H1 (cell line): ENCODE measurements at regions not wholly inside any gene's neighbourhood (a gene's known extent, or its start where the extent isn't known, plus 50 kb on each side); places are given as distances from the start of the nearest gene placed in this dataset.

Source experiments
- CTCF ChIA-PET: fragments of 300-600 bp; sonication (Branson Sonifier 250); formaldehyde crosslinking; loops from one replicate; lab custom pipeline; 2021; ENCODE audit not compliant: partially characterized antibody; lab: Charles Lee
- POLR2A ChIA-PET: fragments of 300-600 bp; sonication (Branson Sonifier 250); formaldehyde crosslinking; loops from one replicate; lab custom pipeline; 2021; ENCODE audit warnings: inconsistent platforms; ENCODE audit not compliant: partially characterized antibody; lab: Charles Lee
- DNase-seq, 2 experiments: peaks; one replicate each; pipeline versions ENCODE4 v3.0.0 to v3.0.0-alpha.2; 2010 to 2022; ENCODE audit warnings: low spot score in 2 of 2, low read depth in 1 of 2, mixed read lengths in 1 of 2
- FAIRE-seq: peaks from 2 replicates; lab custom pipeline; 2011; peaks lifted over from hg19 to GRCh38; lab: Jason Lieb, UNC
- H2AFZ ChIP-seq: 2 replicates; pipeline ENCODE4 v1.8.1; 2012; ENCODE audit warnings: low read length, inconsistent platforms
- H2AK5ac ChIP-seq: 2 replicates; pipeline ENCODE4 v1.6.1; 2013; ENCODE audit warnings: low read depth, low read length
- H2BK120ac ChIP-seq: replicated peaks from 2 replicates; pipeline ENCODE3; 2013; ENCODE audit warnings: low read depth, low read length, inconsistent platforms
- H2BK12ac ChIP-seq: 2 replicates; pipeline ENCODE4 v1.6.1; 2013; ENCODE audit warnings: low read depth, low read length
- H2BK15ac ChIP-seq: 2 replicates; pipeline ENCODE4 v1.6.1; 2013; ENCODE audit warnings: low read length
- H2BK20ac ChIP-seq: 2 replicates; pipeline ENCODE4 v1.6.1; 2013; ENCODE audit warnings: low read length
- H2BK5ac ChIP-seq: 2 replicates; pipeline ENCODE4 v1.6.1; 2013; ENCODE audit warnings: low read depth, low read length
- H3K14ac ChIP-seq: 2 replicates; pipeline ENCODE4 v1.6.1; 2013; ENCODE audit warnings: inconsistent platforms; ENCODE audit not compliant: insufficient read length
- H3K18ac ChIP-seq: 2 replicates; pipeline ENCODE4 v1.6.1; 2013; ENCODE audit warnings: low read length; ENCODE audit errors: extremely low read depth
- H3K23ac ChIP-seq: 2 replicates; pipeline ENCODE4 v1.6.1; 2013; ENCODE audit warnings: inconsistent platforms; ENCODE audit not compliant: insufficient read length
- H3K23me2 ChIP-seq: 2 replicates; pipeline ENCODE4 v1.6.1; 2013; ENCODE audit warnings: low read depth, low read length
- H3K27ac ChIP-seq: 2 replicates; pipeline ENCODE4 v1.6.1; 2011; ENCODE audit warnings: low read depth, low read length, inconsistent platforms
- H3K27me3 ChIP-seq, 4 experiments: replicated peaks in 1 of 4; 1 replicate in 1 of 4; 2 replicates in 3 of 4; pipeline versions ENCODE4 v1.6.1 to v1.8.1; 2011 to 2013; ENCODE audit warnings: low read length in 3 of 4, mild to moderate bottlenecking in 3 of 4, inconsistent platforms in 2 of 4, mixed read lengths in 2 of 4, moderate library complexity in 1 of 4; ENCODE audit not compliant: control insufficient read depth in 3 of 4, insufficient read depth in 3 of 4; ENCODE audit errors: extremely low read depth in 1 of 4
- H3K36me3 ChIP-seq, 4 experiments: 2 replicates each; pipeline versions ENCODE4 v1.6.1 to v1.8.1; 2011 to 2013; ENCODE audit warnings: mild to moderate bottlenecking in 4 of 4, low read length in 3 of 4, moderate library complexity in 2 of 4, control low read depth in 1 of 4, inconsistent platforms in 1 of 4; ENCODE audit not compliant: insufficient read depth in 4 of 4, control insufficient read depth in 2 of 4
- H3K4ac ChIP-seq: replicated peaks from 2 replicates; pipeline ENCODE3; 2013; ENCODE audit warnings: low read length, low read depth, mixed read lengths, inconsistent platforms; ENCODE audit not compliant: insufficient read length
- H3K4me1 ChIP-seq, 4 experiments: replicated peaks in 1 of 4; 1 replicate in 1 of 4; 2 replicates in 3 of 4; pipeline versions ENCODE4 v1.6.1 to v1.8.1; 2011 to 2013; ENCODE audit warnings: low read length in 3 of 4, inconsistent platforms in 2 of 4, mixed read lengths in 1 of 4; ENCODE audit not compliant: insufficient read depth in 4 of 4, control insufficient read depth in 3 of 4
- H3K4me2 ChIP-seq, 2 experiments: 2 replicates each; pipeline versions ENCODE4 v1.6.1 to v1.8.1; 2011 to 2013; ENCODE audit warnings: low read depth in 2 of 2, low read length in 2 of 2, control low read depth in 1 of 2, inconsistent platforms in 1 of 2, mild to moderate bottlenecking in 1 of 2; ENCODE audit not compliant: insufficient read depth in 1 of 2
- H3K4me3 ChIP-seq, 4 experiments: fragments of 200-600, 300-600 bp in 1 of 4; sonication (generic), shearing (Covaris generic), sonication (Bioruptor Twin) in 1 of 4; 2 replicates each; pipeline versions ENCODE4 v1.5.1 to v1.8.1; 2011 to 2016; ENCODE audit warnings: low read length in 4 of 4, low read depth in 3 of 4, control low read depth in 2 of 4, inconsistent platforms in 2 of 4, mild to moderate bottlenecking in 2 of 4, mixed read lengths in 1 of 4, moderate library complexity in 1 of 4; ENCODE audit not compliant: insufficient read depth in 2 of 4; ENCODE audit errors: extremely low read depth in 1 of 4
- H3K56ac ChIP-seq: replicated peaks from 2 replicates; pipeline ENCODE3; 2013; ENCODE audit warnings: low read depth, mild to moderate bottlenecking, mixed read lengths, low read length, inconsistent platforms; ENCODE audit not compliant: insufficient read length
- H3K79me1 ChIP-seq: 2 replicates; pipeline ENCODE4 v1.6.1; 2013; ENCODE audit warnings: low read depth, low read length, control low read depth
- H3K79me2 ChIP-seq, 2 experiments: 2 replicates each; pipeline versions ENCODE4 v1.6.1 to v1.8.1; 2012 to 2013; ENCODE audit warnings: low read length in 2 of 2, mild to moderate bottlenecking in 2 of 2, inconsistent platforms in 1 of 2; ENCODE audit not compliant: insufficient read depth in 2 of 2, control insufficient read depth in 1 of 2
- H3K9ac ChIP-seq, 4 experiments: replicated peaks in 1 of 4; 1 replicate in 1 of 4; 2 replicates in 3 of 4; pipeline versions ENCODE4 v1.6.1 to v1.8.1; 2011 to 2013; ENCODE audit warnings: low read depth in 3 of 4, low read length in 3 of 4, control low read depth in 2 of 4, mild to moderate bottlenecking in 2 of 4, moderate library complexity in 2 of 4, inconsistent platforms in 1 of 4; ENCODE audit errors: extremely low read depth in 1 of 4
- H3K9me3 ChIP-seq, 2 experiments: 2 replicates each; pipeline versions ENCODE4 v1.6.1 to v1.8.1; 2012 to 2013; ENCODE audit warnings: mild to moderate bottlenecking in 2 of 2, moderate library complexity in 2 of 2, control low read depth in 1 of 2, inconsistent platforms in 1 of 2, low read depth in 1 of 2, low read length in 1 of 2, mixed read lengths in 1 of 2; ENCODE audit not compliant: insufficient read depth in 2 of 2
- H4K20me1 ChIP-seq, 2 experiments: replicated peaks in 1 of 2; 2 replicates each; pipeline versions ENCODE3 to v1.8.1; 2011 to 2013; ENCODE audit warnings: inconsistent platforms in 2 of 2, low read length in 2 of 2, mild to moderate bottlenecking in 1 of 2; ENCODE audit not compliant: insufficient read depth in 2 of 2, control insufficient read depth in 1 of 2
- H4K5ac ChIP-seq: 2 replicates; pipeline ENCODE4 v1.6.1; 2013; ENCODE audit warnings: low read length, low read depth, mixed read lengths, inconsistent platforms; ENCODE audit not compliant: insufficient read length
- H4K8ac ChIP-seq: 2 replicates; pipeline ENCODE4 v1.8.0; 2013; ENCODE audit warnings: mild to moderate bottlenecking, moderate library complexity, low read length, inconsistent platforms; ENCODE audit not compliant: insufficient read depth; ENCODE audit errors: extremely low read depth
- H4K91ac ChIP-seq: replicated peaks from 2 replicates; pipeline ENCODE3; 2013; ENCODE audit warnings: low read length, mixed read lengths, inconsistent platforms; ENCODE audit not compliant: insufficient read length
- SP4 ChIP-seq: IDR thresholded peaks from 2 replicates; pipeline ENCODE4 v1.6.1; 2012; ENCODE audit warnings: low read length, inconsistent platforms
- ZNF274 ChIP-seq: IDR thresholded peaks from 2 replicates; pipeline ENCODE4 v1.7.0; 2012; ENCODE audit warnings: low read length, borderline replicate concordance; ENCODE audit errors: extremely low read depth

DNA sequence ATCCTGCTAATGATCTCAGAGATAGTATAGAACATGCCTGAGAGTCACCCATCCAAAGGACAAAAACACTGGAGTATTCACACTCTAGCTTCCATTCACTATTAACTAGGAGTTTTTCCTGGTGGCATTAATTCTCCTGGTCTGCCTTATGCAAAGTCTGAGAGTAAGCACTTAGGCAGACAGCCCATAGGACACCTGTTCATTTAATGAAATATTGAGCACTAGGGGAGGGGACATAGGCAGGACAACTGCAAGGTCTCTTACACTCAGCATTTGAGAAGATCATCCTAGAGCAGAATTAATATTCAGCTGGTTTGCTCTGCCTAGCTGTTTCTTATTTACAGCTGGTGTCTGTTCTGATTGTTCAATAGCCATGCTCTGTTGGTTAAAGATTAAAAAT, 508.5 kb downstream of the CENPC start:
- Histone ChIP-seq H2BK15ac (no peak overlapping the region), H4K8ac (no peak overlapping the region), H3K9me3 (no peaks in the 10 kb centered on the region), H3K4me2 (no peak overlapping the region), H3K9ac (no peak overlapping the region), H2BK120ac (no peak overlapping the region), H3K27me3 (no peaks in the 10 kb centered on the region), H2AK5ac (no peak overlapping the region), H3K56ac (no peak overlapping the region), H3K36me3 (no peaks in the 10 kb centered on the region), H3K23ac (no peak overlapping the region), H3K79me1 (no peaks in the 10 kb centered on the region), H3K23me2 (no peaks in the 10 kb centered on the region), H3K4ac (no peak overlapping the region), H4K91ac (no peak overlapping the region), H2BK12ac (no peak overlapping the region), H3K14ac (no peak overlapping the region), H3K18ac (no peak overlapping the region), H2AFZ (no peak overlapping the region), H3K4me1 (no peaks in the 10 kb centered on the region), H3K4me3 (no peak overlapping the region), H2BK5ac (no peak overlapping the region), H4K5ac (no peak overlapping the region), H2BK20ac (no peak overlapping the region), H4K20me1 (no peaks in the 10 kb centered on the region), H3K79me2 (no peaks in the 10 kb centered on the region), H3K27ac (no peak overlapping the region)
- FAIRE-seq (no peak), DNase-seq (no peak)
- ChIA-PET POLR2A (no interaction called here), CTCF (interaction anchor here (0.5 to 1.4 kb wide), 2 partner anchors 9 to 222 kb away, joined by 3 read pairs; no protein-coding TSS in a partner anchor)
- no peak for TF ChIP-seq ZNF274
- TF ChIP-seq SP4: no peak
